HL-60 (cell line): ENCODE measurements at regions not wholly inside any gene's neighbourhood (a gene's known extent, or its start where the extent isn't known, plus 50 kb on each side); places are given as distances from the start of the nearest gene placed in this dataset.

Experiments used
- DNase-seq, 2 experiments: peaks; one replicate each; pipeline ENCODE4 v3.0.0-alpha.2; 2010 to 2020; ENCODE audit warnings: low read depth in 1 of 2, low spot score in 1 of 2
- H3K27ac ChIP-seq: fragments of 250-450 bp; sonication (Bioruptor Pico); replicated peaks from 2 replicates; pipeline ENCODE4 v1.5.1; 2020; ENCODE audit warnings: mild to moderate bottlenecking, moderate library complexity
- H3K27me3 ChIP-seq: fragments of 250-450 bp; sonication (Bioruptor Pico); 2 replicates; pipeline ENCODE4 v1.5.1; 2021; ENCODE audit warnings: mild to moderate bottlenecking, moderate library complexity; ENCODE audit not compliant: insufficient read depth, poor library complexity, severe bottlenecking
- H3K4me3 ChIP-seq: replicated peaks from 2 replicates; pipeline ENCODE4 v1.5.1; 2011; ENCODE audit warnings: mild to moderate bottlenecking, control low read depth, low read length; ENCODE audit not compliant: insufficient read depth
- CTCF ChIP-seq: IDR thresholded peaks from one replicate; pipeline ENCODE4 v1.5.1; 2011; ENCODE audit warnings: low read length, control low read depth, inconsistent platforms; ENCODE audit not compliant: insufficient read depth
- GABPA ChIP-seq: IDR thresholded peaks from 2 replicates; pipeline ENCODE4 v1.6.1; 2012; ENCODE audit warnings: low read depth
- POLR2AphosphoS5 ChIP-seq: IDR thresholded peaks from 2 replicates; pipeline ENCODE4 v1.6.1; 2012; ENCODE audit warnings: low read depth
- SPI1 ChIP-seq: IDR thresholded peaks from 2 replicates; pipeline ENCODE4 v1.6.1; 2012; ENCODE audit warnings: low read depth, mild to moderate bottlenecking, borderline replicate concordance
- TF ChIP-seq, protein P1 (sequence below): IDR thresholded peaks from 2 replicates; pipeline ENCODE4 v1.6.1; 2012; ENCODE audit warnings: low read depth; ENCODE audit not compliant: insufficient replicate concordance

DNA sequence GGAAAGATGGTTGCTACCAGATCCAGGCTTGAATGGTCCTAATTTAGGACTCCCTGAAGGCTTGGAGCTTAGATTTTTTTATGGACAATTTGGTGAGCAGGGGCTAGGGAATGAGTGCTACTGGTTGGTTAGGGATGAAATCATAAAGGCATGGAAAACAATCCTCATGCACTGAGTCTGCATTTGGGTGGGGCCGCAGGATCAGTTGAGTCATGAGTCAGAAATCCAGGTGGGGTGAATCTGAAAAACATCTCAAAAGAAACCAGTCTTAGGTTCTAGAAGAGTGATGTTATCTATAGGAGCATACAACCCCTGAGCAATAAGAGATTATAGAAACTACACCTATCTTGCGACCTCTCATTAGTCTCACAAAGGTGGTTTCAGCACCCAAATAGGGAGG lies 300.0 kb downstream of the KIF4B start:
- TF ChIP-seq CTCF (no peak), SPI1 (no peak), POLR2AphosphoS5 (no peak), GABPA (no peak)
- TF ChIP-seq, protein P1, sequence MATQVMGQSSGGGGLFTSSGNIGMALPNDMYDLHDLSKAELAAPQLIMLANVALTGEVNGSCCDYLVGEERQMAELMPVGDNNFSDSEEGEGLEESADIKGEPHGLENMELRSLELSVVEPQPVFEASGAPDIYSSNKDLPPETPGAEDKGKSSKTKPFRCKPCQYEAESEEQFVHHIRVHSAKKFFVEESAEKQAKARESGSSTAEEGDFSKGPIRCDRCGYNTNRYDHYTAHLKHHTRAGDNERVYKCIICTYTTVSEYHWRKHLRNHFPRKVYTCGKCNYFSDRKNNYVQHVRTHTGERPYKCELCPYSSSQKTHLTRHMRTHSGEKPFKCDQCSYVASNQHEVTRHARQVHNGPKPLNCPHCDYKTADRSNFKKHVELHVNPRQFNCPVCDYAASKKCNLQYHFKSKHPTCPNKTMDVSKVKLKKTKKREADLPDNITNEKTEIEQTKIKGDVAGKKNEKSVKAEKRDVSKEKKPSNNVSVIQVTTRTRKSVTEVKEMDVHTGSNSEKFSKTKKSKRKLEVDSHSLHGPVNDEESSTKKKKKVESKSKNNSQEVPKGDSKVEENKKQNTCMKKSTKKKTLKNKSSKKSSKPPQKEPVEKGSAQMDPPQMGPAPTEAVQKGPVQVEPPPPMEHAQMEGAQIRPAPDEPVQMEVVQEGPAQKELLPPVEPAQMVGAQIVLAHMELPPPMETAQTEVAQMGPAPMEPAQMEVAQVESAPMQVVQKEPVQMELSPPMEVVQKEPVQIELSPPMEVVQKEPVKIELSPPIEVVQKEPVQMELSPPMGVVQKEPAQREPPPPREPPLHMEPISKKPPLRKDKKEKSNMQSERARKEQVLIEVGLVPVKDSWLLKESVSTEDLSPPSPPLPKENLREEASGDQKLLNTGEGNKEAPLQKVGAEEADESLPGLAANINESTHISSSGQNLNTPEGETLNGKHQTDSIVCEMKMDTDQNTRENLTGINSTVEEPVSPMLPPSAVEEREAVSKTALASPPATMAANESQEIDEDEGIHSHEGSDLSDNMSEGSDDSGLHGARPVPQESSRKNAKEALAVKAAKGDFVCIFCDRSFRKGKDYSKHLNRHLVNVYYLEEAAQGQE = no peak
- DNase-seq = no peak
- H3K27ac ChIP-seq = no peak overlapping the region

DNA sequence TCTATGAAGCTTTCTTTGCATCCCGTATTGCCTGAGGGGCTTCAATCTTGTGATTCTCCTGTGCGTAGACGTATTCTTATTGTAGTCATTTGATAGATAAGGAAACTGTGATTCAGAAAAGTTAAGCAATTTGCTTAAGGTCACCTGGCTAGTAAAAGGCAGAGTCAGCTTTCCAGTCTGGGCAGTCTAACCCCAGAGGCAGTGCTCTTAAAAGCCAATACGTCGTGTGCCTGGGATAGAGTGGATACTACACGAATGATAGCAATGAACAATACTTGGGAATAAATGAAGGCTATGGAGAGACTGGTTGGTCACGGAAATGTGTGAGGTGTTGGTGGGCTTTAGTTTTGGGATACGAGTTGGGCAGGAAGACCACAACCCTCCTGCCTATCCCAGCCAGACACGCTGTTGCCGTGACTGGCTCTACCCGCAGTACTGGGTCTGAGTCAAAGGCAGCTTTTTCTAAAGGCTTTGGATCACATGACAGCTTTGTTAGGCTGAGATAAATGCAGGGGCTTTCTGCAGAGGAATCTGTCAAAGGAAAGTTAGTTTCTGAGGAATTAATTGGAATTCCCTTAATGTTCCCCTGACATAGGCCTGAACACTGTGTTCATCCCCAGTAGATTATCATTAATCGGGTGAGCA lies 302.6 kb downstream of the KIF4B start:
- no peaks in the 10 kb centered on the region for H3K27me3 ChIP-seq
- DNase-seq = no peak
- no peak overlapping the region for H3K4me3 ChIP-seq
- TF ChIP-seq, protein P1 = no peak
- TF ChIP-seq POLR2AphosphoS5 = no peak
- TF ChIP-seq SPI1 = no peak
- TF ChIP-seq CTCF = no peak
- TF ChIP-seq GABPA = no peak
- no peak overlapping the region for H3K27ac ChIP-seq

More for the DNA sequence above, 300.0 kb downstream of the KIF4B start:
- no peak overlapping the region for H3K4me3 ChIP-seq
- no peaks in the 10 kb centered on the region for H3K27me3 ChIP-seq

DNA sequence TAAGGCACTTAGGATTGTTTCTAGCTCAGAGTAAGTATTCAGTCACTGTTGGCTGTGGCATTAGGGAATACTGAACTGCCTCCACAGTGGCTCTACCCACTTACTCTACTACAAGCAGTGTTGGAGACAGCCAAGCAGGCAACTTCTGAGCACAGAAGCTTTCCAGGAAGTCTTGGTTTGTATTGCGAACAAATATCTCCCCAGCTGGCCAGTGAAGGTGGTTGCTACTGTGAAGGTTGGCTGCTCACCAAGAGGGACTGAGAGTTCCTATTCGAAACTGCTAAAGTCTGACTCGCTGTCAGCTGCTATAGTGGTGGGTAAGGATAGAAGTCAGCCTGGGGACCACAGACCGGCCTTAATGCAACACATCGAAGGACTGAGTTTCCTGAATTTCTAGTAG lies 319.1 kb downstream of the KIF4B start:
- TF ChIP-seq POLR2AphosphoS5 (no peak), SPI1 (no peak), GABPA (no peak), CTCF (no peak)
- TF ChIP-seq, protein P1 = no peak
- DNase-seq = no peak
- H3K27me3 ChIP-seq = no peaks in the 10 kb centered on the region
- no peak overlapping the region for H3K27ac ChIP-seq
- H3K4me3 ChIP-seq = no peak overlapping the region
